ENCODE measurements at regions not wholly inside any gene's neighbourhood (a gene's known extent, or its start where the extent isn't known, plus 50 kb on each side); places are given as distances from the start of the nearest gene placed in this dataset.

- Histone ChIP-seq H3K4me3 (ENCODE audit: low read length) (no peak overlapping the region), H3K4me1 (ENCODE audit: control insufficient read depth, insufficient read depth, low read length) (peaks cover 52% of the 10 kb centered on the region), H3K36me3 (ENCODE audit: control insufficient read depth, insufficient read depth, low read length) (peaks cover 84% of the 10 kb centered on the region), H3K9me3 (replicated peaks; ENCODE audit: control insufficient read depth, low read depth, low read length) (no peaks in the 10 kb centered on the region), H3K27me3 (ENCODE audit: control insufficient read depth, insufficient read depth, low read length) (no peaks in the 10 kb centered on the region), H3K27ac (ENCODE audit: low read length) (peak overlapping the region; percentile 35)
- WGBS (ENCODE audit: insufficient coverage): 37% methylated on average over 13 of the region's 17 CpGs
- DNase-seq: no peak
These were observed 109.4 kb downstream of the RFLNA start for GRCh38 chr12:124404162-124404784.

DNA sequence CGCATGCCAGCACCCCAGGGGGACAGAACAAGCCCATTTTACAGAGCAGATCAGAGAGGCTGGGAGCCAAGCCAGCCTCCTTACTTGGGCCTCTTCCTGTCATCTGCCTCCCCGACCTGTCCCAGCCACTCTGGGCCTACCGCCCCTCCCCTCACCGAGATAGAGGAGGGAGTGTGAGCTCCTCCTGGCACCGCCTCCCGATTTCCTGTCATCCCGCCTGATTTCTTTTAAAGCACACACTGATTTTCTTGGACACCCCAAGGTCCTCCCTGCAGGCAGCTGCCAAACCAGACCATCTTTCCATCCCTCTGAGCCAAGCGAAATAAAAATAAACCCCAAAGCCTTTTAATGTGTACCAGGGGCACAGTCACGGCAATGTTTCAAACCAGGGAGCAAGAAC is 108.4 kb downstream of the RFLNA start:
- no peak overlapping the region for H3K4me3 ChIP-seq (ENCODE audit: low read length)
- H3K9me3 ChIP-seq (replicated peaks; ENCODE audit: control insufficient read depth, low read depth, low read length): no peaks in the 10 kb centered on the region
- WGBS (ENCODE audit: insufficient coverage): 37% methylated on average over 3 of the region's 9 CpGs
- H3K27me3 ChIP-seq (ENCODE audit: control insufficient read depth, insufficient read depth, low read length): no peaks in the 10 kb centered on the region
- DNase-seq: peak; percentile 87
- H3K27ac ChIP-seq (ENCODE audit: low read length): peak overlapping the region; percentile 60
- H3K4me1 ChIP-seq (ENCODE audit: control insufficient read depth, insufficient read depth, low read length): peaks cover 57% of the 10 kb centered on the region
- H3K36me3 ChIP-seq (ENCODE audit: control insufficient read depth, insufficient read depth, low read length): peaks cover 84% of the 10 kb centered on the region

GRCh38 chr12:124402248-124403066 is 107.6 kb downstream of the RFLNA start:
- Histone ChIP-seq H3K4me3 (ENCODE audit: low read length) (no peak overlapping the region), H3K4me1 (ENCODE audit: control insufficient read depth, insufficient read depth, low read length) (peaks cover 65% of the 10 kb centered on the region), H3K36me3 (ENCODE audit: control insufficient read depth, insufficient read depth, low read length) (peaks cover 86% of the 10 kb centered on the region), H3K27ac (ENCODE audit: low read length) (peak overlapping the region; percentile 60), H3K27me3 (ENCODE audit: control insufficient read depth, insufficient read depth, low read length) (no peaks in the 10 kb centered on the region), H3K9me3 (replicated peaks; ENCODE audit: control insufficient read depth, low read depth, low read length) (no peaks in the 10 kb centered on the region)
- peak; percentile 67 for DNase-seq
- 20% methylated on average over 15 of the region's 23 CpGs for WGBS (ENCODE audit: insufficient coverage)

- H3K36me3 ChIP-seq (ENCODE audit: control insufficient read depth, insufficient read depth, low read length): peaks cover 86% of the 10 kb centered on the region
- peaks cover 72% of the 10 kb centered on the region for H3K4me1 ChIP-seq (ENCODE audit: control insufficient read depth, insufficient read depth, low read length)
These were observed 106.9 kb downstream of the RFLNA start for GRCh38 chr12:124401704-124402221.

GRCh38 chr12:124400124-124400523 is 105.2 kb downstream of the RFLNA start:
- 92% methylated on average over 10 of the region's 10 CpGs for WGBS (ENCODE audit: insufficient coverage)
- Histone ChIP-seq H3K4me3 (ENCODE audit: low read length) (no peak overlapping the region), H3K9me3 (replicated peaks; ENCODE audit: control insufficient read depth, low read depth, low read length) (no peaks in the 10 kb centered on the region), H3K4me1 (ENCODE audit: control insufficient read depth, insufficient read depth, low read length) (peaks cover 83% of the 10 kb centered on the region), H3K36me3 (ENCODE audit: control insufficient read depth, insufficient read depth, low read length) (peaks cover 86% of the 10 kb centered on the region), H3K27me3 (ENCODE audit: control insufficient read depth, insufficient read depth, low read length) (no peaks in the 10 kb centered on the region), H3K27ac (ENCODE audit: low read length) (no peak overlapping the region)
- no peak for DNase-seq

More at GRCh38 chr12:124401704-124402221, 106.9 kb downstream of the RFLNA start:
- WGBS (ENCODE audit: insufficient coverage): 42% methylated on average over 10 of the region's 15 CpGs
- H3K27me3 ChIP-seq (ENCODE audit: control insufficient read depth, insufficient read depth, low read length): no peaks in the 10 kb centered on the region
- H3K9me3 ChIP-seq (replicated peaks; ENCODE audit: control insufficient read depth, low read depth, low read length): no peaks in the 10 kb centered on the region
- no peak overlapping the region for H3K27ac ChIP-seq (ENCODE audit: low read length)
- peak; percentile 50 for DNase-seq
- no peak overlapping the region for H3K4me3 ChIP-seq (ENCODE audit: low read length)

- no peaks in the 10 kb centered on the region for H3K27me3 ChIP-seq (ENCODE audit: control insufficient read depth, insufficient read depth, low read length)
- peaks cover 83% of the 10 kb centered on the region for H3K4me1 ChIP-seq (ENCODE audit: control insufficient read depth, insufficient read depth, low read length)
- 59% methylated on average over 6 of the region's 11 CpGs for WGBS (ENCODE audit: insufficient coverage)
- no peak overlapping the region for H3K4me3 ChIP-seq (ENCODE audit: low read length)
- H3K27ac ChIP-seq (ENCODE audit: low read length): no peak overlapping the region
- DNase-seq: peak; percentile 44
- H3K36me3 ChIP-seq (ENCODE audit: control insufficient read depth, insufficient read depth, low read length): peaks cover 91% of the 10 kb centered on the region
- H3K9me3 ChIP-seq (replicated peaks; ENCODE audit: control insufficient read depth, low read depth, low read length): no peaks in the 10 kb centered on the region
These were observed 104.7 kb downstream of the RFLNA start for GRCh38 chr12:124399622-124400021.

- Histone ChIP-seq H3K36me3 (ENCODE audit: control insufficient read depth, insufficient read depth, low read length) (peaks cover 93% of the 10 kb centered on the region), H3K27me3 (ENCODE audit: control insufficient read depth, insufficient read depth, low read length) (no peaks in the 10 kb centered on the region), H3K27ac (ENCODE audit: low read length) (no peak overlapping the region), H3K4me3 (ENCODE audit: low read length) (no peak overlapping the region), H3K4me1 (ENCODE audit: control insufficient read depth, insufficient read depth, low read length) (peaks cover 83% of the 10 kb centered on the region), H3K9me3 (replicated peaks; ENCODE audit: control insufficient read depth, low read depth, low read length) (no peaks in the 10 kb centered on the region)
- WGBS (ENCODE audit: insufficient coverage): 90% methylated on average over 3 of the region's 15 CpGs
- peak; percentile 59 for DNase-seq
These were observed 103.8 kb downstream of the RFLNA start for GRCh38 chr12:124398578-124399227.

DNA sequence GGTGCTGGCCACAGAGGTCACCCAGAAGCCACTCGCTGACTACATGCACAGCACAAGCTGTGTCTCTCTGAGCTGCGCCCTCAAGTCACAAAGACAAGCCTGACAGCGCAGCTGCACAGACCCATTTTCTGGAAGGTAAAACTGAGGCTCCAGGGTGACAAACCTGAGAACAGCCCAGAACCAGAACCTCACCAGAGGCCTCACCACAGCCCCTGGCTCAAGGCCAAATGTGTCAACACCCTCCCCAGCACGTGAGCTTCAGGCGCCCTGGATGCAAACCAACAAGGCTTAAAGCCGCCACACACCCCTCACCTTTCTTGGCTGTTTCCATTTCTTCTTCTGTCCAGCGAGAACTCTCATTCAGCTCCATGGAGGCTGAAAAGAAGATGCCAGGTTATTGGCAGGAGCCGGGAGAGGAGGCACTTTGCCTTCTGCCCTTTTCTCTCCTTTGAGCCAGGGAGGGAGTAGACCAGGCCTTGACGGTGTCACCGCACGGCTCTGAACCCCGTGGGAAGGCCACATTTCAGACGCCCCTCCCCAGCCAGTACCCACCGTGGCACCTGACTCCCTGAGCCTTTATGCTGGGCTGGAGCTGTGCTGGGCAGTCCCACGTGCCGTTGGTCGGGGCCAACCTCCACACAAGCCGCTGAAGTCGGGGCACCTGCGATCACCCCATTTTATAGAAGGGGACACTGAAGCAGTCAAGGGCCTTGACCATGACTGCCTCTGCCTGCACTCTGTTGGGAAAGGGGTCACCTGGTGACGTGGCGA is 103.1 kb downstream of the RFLNA start:
- Histone ChIP-seq H3K27ac (ENCODE audit: low read length) (no peak overlapping the region), H3K4me3 (ENCODE audit: low read length) (no peak overlapping the region), H3K27me3 (ENCODE audit: control insufficient read depth, insufficient read depth, low read length) (no peaks in the 10 kb centered on the region), H3K36me3 (ENCODE audit: control insufficient read depth, insufficient read depth, low read length) (peaks cover 96% of the 10 kb centered on the region), H3K4me1 (ENCODE audit: control insufficient read depth, insufficient read depth, low read length) (peaks cover 83% of the 10 kb centered on the region), H3K9me3 (replicated peaks; ENCODE audit: control insufficient read depth, low read depth, low read length) (no peaks in the 10 kb centered on the region)
- DNase-seq: peak; percentile 44
- WGBS (ENCODE audit: insufficient coverage): 74% methylated on average over 19 of the region's 22 CpGs

GRCh38 chr12:124397399-124397679 is 102.4 kb downstream of the RFLNA start:
- H3K27ac ChIP-seq (ENCODE audit: low read length): no peak overlapping the region
- H3K9me3 ChIP-seq (replicated peaks; ENCODE audit: control insufficient read depth, low read depth, low read length): no peaks in the 10 kb centered on the region
- H3K36me3 ChIP-seq (ENCODE audit: control insufficient read depth, insufficient read depth, low read length): peaks cover 91% of the 10 kb centered on the region
- WGBS (ENCODE audit: insufficient coverage): 35% methylated on average over 7 of the region's 7 CpGs
- peaks cover 83% of the 10 kb centered on the region for H3K4me1 ChIP-seq (ENCODE audit: control insufficient read depth, insufficient read depth, low read length)
- no peak overlapping the region for H3K4me3 ChIP-seq (ENCODE audit: low read length)
- DNase-seq: no peak
- no peaks in the 10 kb centered on the region for H3K27me3 ChIP-seq (ENCODE audit: control insufficient read depth, insufficient read depth, low read length)
